Loucy (cell line): ENCODE measurements at regions not wholly inside any gene's neighbourhood (a gene's known extent, or its start where the extent isn't known, plus 50 kb on each side); places are given as distances from the start of the nearest gene placed in this dataset.

Experiments used
- CTCF ChIP-seq: fragments of 200-600 bp; sonication (generic); conservative IDR thresholded peaks from 2 replicates; pipeline ENCODE4 v1.5.1; 2014; ENCODE audit warnings: mild to moderate bottlenecking, antibody characterized with exemption, low read length
- EZH2phosphoT487 ChIP-seq: fragments of 200-600 bp; IDR thresholded peaks from 2 replicates; pipeline ENCODE4 v1.6.1; 2018; ENCODE audit warnings: antibody characterized with exemption, mild to moderate bottlenecking, moderate library complexity, borderline replicate concordance

- no peak for TF ChIP-seq CTCF
- TF ChIP-seq EZH2phosphoT487 = no peak
Measured at GRCh38 chr3:75242012-75242735, 422.0 kb upstream of the FRG2C start.
